ENCODE measurements at regions not wholly inside any gene's neighbourhood (a gene's known extent, or its start where the extent isn't known, plus 50 kb on each side); places are given as distances from the start of the nearest gene placed in this dataset.

- Mint-ChIP-seq H3K4me3 (ENCODE audit: low read depth, unreplicated experiment) (no peak overlapping the region), H3K9me3 (ENCODE audit: low read depth, unreplicated experiment) (no peaks in the 10 kb centered on the region), H3K27ac (ENCODE audit: unreplicated experiment) (no peak overlapping the region), H3K36me3 (ENCODE audit: insufficient read depth, unreplicated experiment) (no peaks in the 10 kb centered on the region), H3K27me3 (ENCODE audit: unreplicated experiment) (no peaks in the 10 kb centered on the region), H3K4me1 (ENCODE audit: low read depth, unreplicated experiment) (peaks cover 16% of the 10 kb centered on the region)
- intact Hi-C loops (cut with micrococcal nuclease; ENCODE audit: unreplicated experiment) = no loop called here
- no TSS peak for BruUV-seq (replicated peaks)
- TF ChIP-seq CTCF (IDR thresholded peaks at IDR 0.05; ENCODE audit: unreplicated experiment) = no peak
- DNase-seq = no peak
- CTCF ChIA-PET = no interaction called here
Observed at GRCh38 chr9:86491468-86492266, 137.5 kb upstream of the TUT7 start.

GRCh38 chr9:86488794-86489193, 134.6 kb upstream of the TUT7 start:
- Mint-ChIP-seq H3K27me3 (ENCODE audit: unreplicated experiment) (no peaks in the 10 kb centered on the region), H3K27ac (ENCODE audit: unreplicated experiment) (no peak overlapping the region), H3K36me3 (ENCODE audit: insufficient read depth, unreplicated experiment) (no peaks in the 10 kb centered on the region), H3K4me1 (ENCODE audit: low read depth, unreplicated experiment) (peaks cover 14% of the 10 kb centered on the region), H3K4me3 (ENCODE audit: low read depth, unreplicated experiment) (no peak overlapping the region), H3K9me3 (ENCODE audit: low read depth, unreplicated experiment) (no peaks in the 10 kb centered on the region)
- no peak for DNase-seq
- no peak for TF ChIP-seq CTCF (IDR thresholded peaks at IDR 0.05; ENCODE audit: unreplicated experiment)
- intact Hi-C loops (cut with micrococcal nuclease; ENCODE audit: unreplicated experiment) = loop anchor here (5.0 kb wide), 1 partner anchor 56 kb away; no protein-coding TSS in a partner anchor
- CTCF ChIA-PET = interaction anchor here (2.3 kb wide), 1 partner anchor 55 kb away, joined by 8 read pairs; no protein-coding TSS in a partner anchor
- no TSS peak for BruUV-seq (replicated peaks)

- BruUV-seq (replicated peaks) = no TSS peak
- H3K9me3 Mint-ChIP-seq (ENCODE audit: low read depth, unreplicated experiment) = no peaks in the 10 kb centered on the region
- no peak for DNase-seq
- H3K4me1 Mint-ChIP-seq (ENCODE audit: low read depth, unreplicated experiment) = peaks cover 18% of the 10 kb centered on the region
- no peak for TF ChIP-seq CTCF (IDR thresholded peaks at IDR 0.05; ENCODE audit: unreplicated experiment)
- intact Hi-C loops (cut with micrococcal nuclease; ENCODE audit: unreplicated experiment) = loop anchor here (5.0 kb wide), 1 partner anchor 56 kb away; no protein-coding TSS in a partner anchor
- H3K27me3 Mint-ChIP-seq (ENCODE audit: unreplicated experiment) = no peaks in the 10 kb centered on the region
- CTCF ChIA-PET = interaction anchor here (2.3 kb wide), 1 partner anchor 54 kb away, joined by 8 read pairs; no protein-coding TSS in a partner anchor
- H3K4me3 Mint-ChIP-seq (ENCODE audit: low read depth, unreplicated experiment) = no peak overlapping the region
- H3K36me3 Mint-ChIP-seq (ENCODE audit: insufficient read depth, unreplicated experiment) = no peaks in the 10 kb centered on the region
- H3K27ac Mint-ChIP-seq (ENCODE audit: unreplicated experiment) = no peak overlapping the region
Observed at GRCh38 chr9:86488345-86488744, 134.1 kb upstream of the TUT7 start.

- no peak for TF ChIP-seq CTCF (IDR thresholded peaks at IDR 0.05; ENCODE audit: unreplicated experiment)
- no peak overlapping the region for H3K4me3 Mint-ChIP-seq (ENCODE audit: low read depth, unreplicated experiment)
- H3K27me3 Mint-ChIP-seq (ENCODE audit: unreplicated experiment) = no peaks in the 10 kb centered on the region
- H3K27ac Mint-ChIP-seq (ENCODE audit: unreplicated experiment) = no peak overlapping the region
- intact Hi-C loops (cut with micrococcal nuclease; ENCODE audit: unreplicated experiment) = loop anchor here (1.0 to 5.0 kb wide), 3 partner anchors 56 to 836 kb away; partner anchors contain the start of gene GAS1
- no TSS peak for BruUV-seq (replicated peaks)
- peaks cover 24% of the 10 kb centered on the region for H3K4me1 Mint-ChIP-seq (ENCODE audit: low read depth, unreplicated experiment)
- H3K9me3 Mint-ChIP-seq (ENCODE audit: low read depth, unreplicated experiment) = no peaks in the 10 kb centered on the region
- CTCF ChIA-PET = interaction anchor here (2.3 kb wide), 1 partner anchor 54 kb away, joined by 8 read pairs; no protein-coding TSS in a partner anchor
- no peak for DNase-seq
- no peaks in the 10 kb centered on the region for H3K36me3 Mint-ChIP-seq (ENCODE audit: insufficient read depth, unreplicated experiment)
Observed at GRCh38 chr9:86487838-86488233, 133.6 kb upstream of the TUT7 start.
